Lower lobe of right lung (tissue), 2 donors: ENCODE measurements at regions not wholly inside any gene's neighbourhood (a gene's known extent, or its start where the extent isn't known, plus 50 kb on each side); places are given as distances from the start of the nearest gene placed in this dataset.

Experiments used
- ATAC-seq, 2 donors: fragments of 200-7000 bp; cut with Tn5 transposase; one replicate each; pipeline ENCODE4 v1.9.1; 2020 to 2022; ENCODE audit warnings: mild to moderate bottlenecking in 2 of 2, moderate library complexity in 2 of 2
- DNase-seq: peaks from one replicate; pipeline ENCODE4 v3.0.0-alpha.2; 2020
- H3K27ac ChIP-seq: fragments of 200-600 bp; one replicate; pipeline ENCODE4 v1.8.0; 2022
- H3K27me3 ChIP-seq: fragments of 200-600 bp; one replicate; pipeline ENCODE4 v1.8.0; 2022; ENCODE audit warnings: low read depth
- H3K36me3 ChIP-seq: fragments of 200-600 bp; one replicate; pipeline ENCODE4 v1.8.0; 2022; ENCODE audit warnings: mild to moderate bottlenecking
- H3K4me1 ChIP-seq: fragments of 200-600 bp; one replicate; pipeline ENCODE4 v1.8.0; 2022
- H3K4me3 ChIP-seq: fragments of 200-600 bp; one replicate; pipeline ENCODE4 v1.8.0; 2022; ENCODE audit warnings: mild to moderate bottlenecking
- H3K9me3 ChIP-seq: fragments of 200-600 bp; one replicate; pipeline ENCODE4 v1.8.0; 2022
- intact Hi-C: fragments of 100-400 bp; cut with DNase I; formaldehyde crosslinking; loops from one replicate; pipeline ENCODE4 v1.11.0; 2022
- TF ChIP-seq, protein P1 (sequence below): fragments of 200-600 bp; IDR thresholded peaks from one replicate; pipeline ENCODE4 v1.8.0; 2022; ENCODE audit warnings: antibody characterized with exemption, mild to moderate bottlenecking
- donor health status: DM: no; HTN: yes; CAD: no; lungs with severe emphysema.

DNA sequence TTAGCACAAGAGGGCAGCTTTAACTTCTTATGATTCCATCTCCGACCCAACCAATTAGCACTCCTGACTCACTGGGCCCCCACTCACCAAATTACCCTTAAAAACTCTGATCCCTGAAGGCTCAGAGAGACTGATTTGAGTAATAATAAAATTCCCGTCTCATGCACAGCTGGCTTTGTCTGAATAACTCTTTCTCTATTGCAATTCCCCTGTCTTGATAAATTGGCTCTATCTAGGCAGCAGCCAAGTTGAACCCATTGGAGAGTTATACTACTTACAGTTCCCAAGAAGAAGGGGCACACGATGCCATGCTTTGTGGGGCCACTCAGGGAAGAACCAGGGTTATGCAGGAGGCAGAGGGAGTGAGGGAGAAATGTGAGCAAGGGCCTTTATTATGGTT lies 632.8 kb downstream of the TSN start:
- H3K27me3 ChIP-seq, result no peaks in the 10 kb centered on the region
- H3K27ac ChIP-seq, result no peak overlapping the region
- no peaks in the 10 kb centered on the region for H3K4me1 ChIP-seq
- H3K36me3 ChIP-seq, result no peaks in the 10 kb centered on the region
- H3K4me3 ChIP-seq, result no peak overlapping the region
- ATAC-seq (no peak), DNase-seq (no peak)
- intact Hi-C loops, result no loop called here
- H3K9me3 ChIP-seq, result peaks cover 11% of the 10 kb centered on the region
- TF ChIP-seq, protein P1, sequence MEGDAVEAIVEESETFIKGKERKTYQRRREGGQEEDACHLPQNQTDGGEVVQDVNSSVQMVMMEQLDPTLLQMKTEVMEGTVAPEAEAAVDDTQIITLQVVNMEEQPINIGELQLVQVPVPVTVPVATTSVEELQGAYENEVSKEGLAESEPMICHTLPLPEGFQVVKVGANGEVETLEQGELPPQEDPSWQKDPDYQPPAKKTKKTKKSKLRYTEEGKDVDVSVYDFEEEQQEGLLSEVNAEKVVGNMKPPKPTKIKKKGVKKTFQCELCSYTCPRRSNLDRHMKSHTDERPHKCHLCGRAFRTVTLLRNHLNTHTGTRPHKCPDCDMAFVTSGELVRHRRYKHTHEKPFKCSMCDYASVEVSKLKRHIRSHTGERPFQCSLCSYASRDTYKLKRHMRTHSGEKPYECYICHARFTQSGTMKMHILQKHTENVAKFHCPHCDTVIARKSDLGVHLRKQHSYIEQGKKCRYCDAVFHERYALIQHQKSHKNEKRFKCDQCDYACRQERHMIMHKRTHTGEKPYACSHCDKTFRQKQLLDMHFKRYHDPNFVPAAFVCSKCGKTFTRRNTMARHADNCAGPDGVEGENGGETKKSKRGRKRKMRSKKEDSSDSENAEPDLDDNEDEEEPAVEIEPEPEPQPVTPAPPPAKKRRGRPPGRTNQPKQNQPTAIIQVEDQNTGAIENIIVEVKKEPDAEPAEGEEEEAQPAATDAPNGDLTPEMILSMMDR, result no peak

DNA sequence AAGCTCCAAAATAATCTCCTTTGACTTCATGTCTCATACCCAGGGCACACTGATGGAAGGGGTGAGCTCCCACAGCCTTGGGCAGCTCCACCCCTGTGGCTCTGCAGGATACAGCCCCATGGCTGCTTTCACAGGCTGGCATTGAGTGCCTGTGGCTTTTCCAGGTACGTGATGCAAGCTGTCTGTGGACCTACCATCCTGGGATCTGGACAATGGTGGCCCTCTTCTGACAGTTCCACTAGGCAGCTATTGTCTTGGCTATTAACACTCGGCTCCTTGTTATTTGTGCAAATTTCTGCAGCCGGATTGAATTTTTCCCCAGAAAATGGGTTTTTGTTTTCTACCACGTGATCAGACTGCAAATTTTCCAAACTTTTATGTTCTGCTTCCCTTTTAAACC lies 634.2 kb downstream of the TSN start:
- no peaks in the 10 kb centered on the region for H3K27me3 ChIP-seq
- no peak overlapping the region for H3K27ac ChIP-seq
- TF ChIP-seq, protein P1, result no peak
- peaks cover 11% of the 10 kb centered on the region for H3K9me3 ChIP-seq
- intact Hi-C loops, result no loop called here
- no peaks in the 10 kb centered on the region for H3K4me1 ChIP-seq
- H3K4me3 ChIP-seq, result no peak overlapping the region
- no peaks in the 10 kb centered on the region for H3K36me3 ChIP-seq
- ATAC-seq (no peak), DNase-seq (no peak)

DNA sequence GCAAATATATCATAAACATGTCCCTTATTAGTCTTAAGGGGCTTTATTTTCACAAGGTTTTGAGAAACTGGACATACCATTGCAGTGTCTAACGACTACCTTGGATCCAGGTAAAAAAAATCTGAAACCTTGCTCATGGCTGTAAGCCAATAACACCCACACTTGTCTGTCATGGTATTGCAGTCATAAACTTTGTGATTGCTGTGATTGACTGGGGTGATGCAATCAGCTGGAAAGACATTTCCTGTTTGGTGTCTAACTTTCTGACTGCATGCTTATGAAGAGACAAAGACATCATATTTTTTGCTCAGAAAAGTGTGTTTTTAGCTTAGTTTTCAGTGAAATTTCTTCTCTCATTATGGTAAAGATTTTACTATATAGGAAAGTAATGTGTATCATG lies 635.0 kb downstream of the TSN start:
- ATAC-seq, result no peak
- H3K27ac ChIP-seq, result no peak overlapping the region
- no peaks in the 10 kb centered on the region for H3K36me3 ChIP-seq
- TF ChIP-seq, protein P1, result no peak
- H3K4me3 ChIP-seq, result no peak overlapping the region
- H3K27me3 ChIP-seq, result no peaks in the 10 kb centered on the region
- H3K4me1 ChIP-seq, result no peaks in the 10 kb centered on the region
- H3K9me3 ChIP-seq, result peaks cover 11% of the 10 kb centered on the region
- DNase-seq, result no peak
- intact Hi-C loops, result no loop called here

DNA sequence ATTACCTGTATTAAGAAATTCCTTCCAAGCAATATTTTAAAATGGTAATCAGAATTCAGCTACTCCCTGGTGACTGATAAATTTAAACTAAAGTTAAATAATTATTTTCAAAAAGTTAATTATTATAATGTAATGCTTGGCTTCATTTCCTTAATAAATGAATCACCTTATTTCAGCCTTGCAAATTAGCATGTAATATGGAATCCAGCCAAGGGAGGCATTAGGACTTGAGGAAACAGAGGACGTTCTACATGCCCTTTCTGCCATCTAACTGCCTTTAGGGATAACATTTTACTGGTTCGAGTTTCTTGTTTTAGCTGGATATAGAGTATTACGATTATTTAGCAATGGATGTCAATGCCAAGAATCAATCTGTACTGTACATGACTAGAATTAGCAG lies 636.3 kb downstream of the TSN start:
- ATAC-seq, result no peak
- TF ChIP-seq, protein P1, result no peak
- Histone ChIP-seq H3K4me1 (no peaks in the 10 kb centered on the region), H3K4me3 (no peak overlapping the region), H3K27me3 (no peaks in the 10 kb centered on the region), H3K27ac (no peak overlapping the region), H3K36me3 (no peaks in the 10 kb centered on the region), H3K9me3 (peaks cover 11% of the 10 kb centered on the region)
- DNase-seq, result no peak
- intact Hi-C loops, result no loop called here

DNA sequence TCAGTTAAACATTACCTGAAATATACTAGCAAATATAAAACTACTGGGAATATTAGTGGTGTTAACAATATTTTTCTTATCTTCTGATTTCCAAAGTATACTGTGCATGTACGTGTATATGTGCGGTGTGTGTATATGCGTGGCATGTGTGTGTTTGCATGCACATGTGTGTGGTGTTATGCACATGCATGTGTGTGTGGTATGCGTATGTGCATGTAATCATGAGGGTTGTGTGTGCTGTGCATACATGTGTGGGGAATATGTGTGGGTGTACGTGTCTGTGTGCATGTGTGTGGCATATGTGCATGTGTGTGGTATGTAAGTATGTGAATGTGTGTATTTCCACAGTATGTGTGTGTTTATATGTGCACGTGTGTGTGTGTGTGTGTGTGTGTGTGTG lies 640.2 kb downstream of the TSN start:
- H3K4me3 ChIP-seq, result no peak overlapping the region
- TF ChIP-seq, protein P1, result no peak
- no peaks in the 10 kb centered on the region for H3K27me3 ChIP-seq
- DNase-seq, result no peak
- no peak for ATAC-seq
- intact Hi-C loops, result no loop called here
- H3K36me3 ChIP-seq, result no peaks in the 10 kb centered on the region
- H3K27ac ChIP-seq, result no peak overlapping the region
- no peaks in the 10 kb centered on the region for H3K9me3 ChIP-seq
- H3K4me1 ChIP-seq, result no peaks in the 10 kb centered on the region

DNA sequence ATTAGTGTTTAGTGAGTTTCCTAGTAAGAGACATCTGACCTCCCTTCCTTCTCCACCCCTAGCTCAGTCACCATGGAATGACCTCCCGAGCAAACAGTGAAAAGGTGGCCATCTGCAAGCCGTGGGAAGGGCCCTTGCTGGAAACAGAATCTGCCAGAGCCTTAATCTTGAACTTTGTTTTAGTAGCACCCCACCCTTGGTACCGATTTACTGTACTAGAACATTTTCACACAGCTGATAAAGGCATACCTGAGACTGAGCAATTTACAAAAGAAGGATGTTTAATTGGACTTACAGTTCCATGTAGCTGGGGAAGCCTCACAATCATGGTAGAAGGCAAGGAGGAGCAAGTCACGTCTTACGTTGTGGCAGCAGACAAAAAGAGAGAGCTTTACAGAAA lies 655.8 kb downstream of the TSN start:
- intact Hi-C loops, result no loop called here
- Histone ChIP-seq H3K9me3 (no peaks in the 10 kb centered on the region), H3K27me3 (no peaks in the 10 kb centered on the region), H3K27ac (no peak overlapping the region), H3K4me3 (no peak overlapping the region), H3K36me3 (no peaks in the 10 kb centered on the region), H3K4me1 (no peaks in the 10 kb centered on the region)
- ATAC-seq (no peak), DNase-seq (no peak)
- TF ChIP-seq, protein P1, result no peak
